ENCODE measurements at regions not wholly inside any gene's neighbourhood (a gene's known extent, or its start where the extent isn't known, plus 50 kb on each side); places are given as distances from the start of the nearest gene placed in this dataset.

GRCh38 chr5:123992641-123993040 is 480.7 kb downstream of the CSNK1G3 start:
- no peak for TF ChIP-seq CTCF (IDR thresholded peaks at IDR 0.05 in 4 of 5, conservative IDR thresholded peaks at IDR 0.05 in 1 of 5)
- TF ChIP-seq POLR2A (IDR thresholded peaks at IDR 0.05), result no peak

All from gastrocnemius medialis (tissue), 4 donors.